Neural cell (in vitro differentiated cells): ENCODE measurements at regions not wholly inside any gene's neighbourhood (a gene's known extent, or its start where the extent isn't known, plus 50 kb on each side); places are given as distances from the start of the nearest gene placed in this dataset.
A peak's percentile ranks its signal among the peaks of the same experiment; 100 is the strongest.

Experiments
- H2AFZ ChIP-seq: fragments of 200-600, 300-800 bp; sonication (generic), shearing (Covaris generic); 2 replicates; pipeline ENCODE4 v1.6.0; 2014; ENCODE audit warnings: low read depth, mild to moderate bottlenecking, antibody characterized with exemption, low read length, moderate library complexity
- H3F3A ChIP-seq: fragments of 200-600 bp; shearing (Covaris generic); 2 replicates; pipeline ENCODE4 v1.6.1; 2016; ENCODE audit warnings: mild to moderate bottlenecking, moderate library complexity, mixed read lengths, antibody characterized with exemption, low read length; ENCODE audit not compliant: insufficient read depth, poor library complexity, severe bottlenecking
- H3K27ac ChIP-seq: fragments of 200-600, 300-800 bp; sonication (generic), shearing (Covaris generic); 2 replicates; pipeline ENCODE4 v1.5.1; 2014; ENCODE audit warnings: mild to moderate bottlenecking, low read length, moderate library complexity
- H3K27me3 ChIP-seq: fragments of 300-800, 200-600 bp; sonication (generic), shearing (Covaris generic); 2 replicates; pipeline ENCODE4 v1.6.0; 2014; ENCODE audit warnings: mild to moderate bottlenecking, low read depth, low read length, moderate library complexity; ENCODE audit not compliant: insufficient read depth
- H3K36me3 ChIP-seq: fragments of 300-800, 200-600 bp; sonication (generic), shearing (Covaris generic); 2 replicates; pipeline ENCODE4 v1.5.1; 2014; ENCODE audit warnings: mild to moderate bottlenecking, antibody characterized with exemption, low read length, moderate library complexity; ENCODE audit not compliant: insufficient read depth
- H3K4me2 ChIP-seq: fragments of 300-800, 200-600 bp; sonication (generic), shearing (Covaris generic); 2 replicates; pipeline ENCODE4 v1.6.0; 2014; ENCODE audit warnings: mild to moderate bottlenecking, low read length
- H3K4me3 ChIP-seq: fragments of 300-800, 200-600 bp; sonication (generic), shearing (Covaris generic); 2 replicates; pipeline ENCODE4 v1.5.1; 2014; ENCODE audit warnings: mild to moderate bottlenecking, low read length, moderate library complexity
- H3K79me2 ChIP-seq: fragments of 200-600 bp; shearing (Covaris generic); replicated peaks from 2 replicates; pipeline ENCODE4 v1.6.0; 2014; ENCODE audit warnings: mild to moderate bottlenecking, low read length, moderate library complexity; ENCODE audit not compliant: insufficient read depth
- H3K9ac ChIP-seq: fragments of 300-800, 200-600 bp; sonication (generic), shearing (Covaris generic); 2 replicates; pipeline ENCODE4 v1.6.1; 2016; ENCODE audit warnings: mild to moderate bottlenecking, low read length, mixed read lengths
- H3K9me2 ChIP-seq: fragments of 200-600 bp; shearing (Covaris generic); 2 replicates; pipeline ENCODE4 v1.6.1; 2016; ENCODE audit warnings: mild to moderate bottlenecking, low read length, mixed read lengths; ENCODE audit not compliant: insufficient read depth
- H3K9me3 ChIP-seq: fragments of 200-600, 300-800 bp; sonication (generic), shearing (Covaris generic); 2 replicates; pipeline ENCODE4 v1.6.1; 2016; ENCODE audit warnings: mild to moderate bottlenecking, mixed run types, low read length, moderate library complexity, mixed read lengths
- H4K20me1 ChIP-seq: fragments of 200-600 bp; shearing (Covaris generic); 2 replicates; pipeline ENCODE4 v1.6.1; 2016; ENCODE audit warnings: mild to moderate bottlenecking, mixed run types; ENCODE audit not compliant: insufficient read depth
- EP300 ChIP-seq: fragments of 450-650 bp; conservative IDR thresholded peaks from 2 replicates; pipeline ENCODE4 v1.6.1; 2014; ENCODE audit warnings: antibody characterized with exemption, mild to moderate bottlenecking, moderate library complexity; ENCODE audit not compliant: poor library complexity, severe bottlenecking
- EZH2 ChIP-seq: fragments of 200-600, 300-800 bp; shearing (Covaris generic), sonication (generic); IDR thresholded peaks from 2 replicates; pipeline ENCODE4 v1.6.1; 2014; ENCODE audit warnings: antibody characterized with exemption, low read length, borderline replicate concordance, mild to moderate bottlenecking; ENCODE audit not compliant: insufficient read depth, poor library complexity, severe bottlenecking
- MXI1 ChIP-seq: fragments of 450-650 bp; conservative IDR thresholded peaks from 2 replicates; pipeline ENCODE4 v1.6.1; 2014; ENCODE audit warnings: antibody characterized with exemption, mild to moderate bottlenecking; ENCODE audit not compliant: poor library complexity, severe bottlenecking
- POLR2AphosphoS5 ChIP-seq: IDR thresholded peaks from 2 replicates; pipeline ENCODE4 v1.6.1; 2012
- RAD21 ChIP-seq: fragments of 450-650 bp; conservative IDR thresholded peaks from 2 replicates; pipeline ENCODE4 v1.6.1; 2014; ENCODE audit warnings: antibody characterized with exemption, mild to moderate bottlenecking, moderate library complexity
- SMC3 ChIP-seq: fragments of 450-650 bp; conservative IDR thresholded peaks from 2 replicates; pipeline ENCODE4 v1.6.1; 2014; ENCODE audit warnings: antibody characterized with exemption, mild to moderate bottlenecking, moderate library complexity; ENCODE audit not compliant: poor library complexity
- TAF1 ChIP-seq: IDR thresholded peaks from 2 replicates; pipeline ENCODE4 v1.6.1; 2012; ENCODE audit warnings: low read depth
- TF ChIP-seq, protein P1 (sequence below): fragments of 450-650 bp; IDR thresholded peaks from 2 replicates; pipeline ENCODE4 v1.5.1; 2014; ENCODE audit warnings: antibody characterized with exemption, mild to moderate bottlenecking, moderate library complexity; ENCODE audit not compliant: poor library complexity, severe bottlenecking
- TF ChIP-seq, protein P2 (sequence below): IDR thresholded peaks from 2 replicates; pipeline ENCODE4 v1.6.1; 2012; ENCODE audit warnings: borderline replicate concordance

DNA sequence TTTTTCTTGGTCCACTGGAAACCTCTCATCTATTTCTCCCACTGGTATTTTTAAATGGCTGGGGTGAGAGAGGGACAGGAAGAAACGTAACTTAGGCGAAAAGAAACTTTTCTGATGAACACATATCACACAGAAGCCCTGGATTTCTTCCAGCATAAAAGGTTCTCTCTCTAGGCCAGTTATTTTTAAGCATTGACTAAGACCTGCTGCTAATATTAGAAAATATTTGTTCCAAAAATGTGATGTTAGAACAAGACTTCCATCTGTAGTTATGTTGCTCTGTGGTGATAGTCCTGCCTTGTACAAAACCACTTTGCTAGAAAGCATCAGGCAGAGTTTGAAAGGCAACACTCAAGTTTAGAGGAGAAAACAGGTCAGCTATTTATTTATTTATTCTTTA, 537.7 kb downstream of the MCTP2 start:
- H3K36me3 ChIP-seq = no peaks in the 10 kb centered on the region
- H3K9me3 ChIP-seq = no peaks in the 10 kb centered on the region
- H2AFZ ChIP-seq = no peak overlapping the region
- TF ChIP-seq POLR2AphosphoS5 = no peak
- no peak for TF ChIP-seq EZH2
- H3K9ac ChIP-seq = no peak overlapping the region
- no peaks in the 10 kb centered on the region for H3K9me2 ChIP-seq
- H3K27ac ChIP-seq = no peak overlapping the region
- H4K20me1 ChIP-seq = no peaks in the 10 kb centered on the region
- no peak overlapping the region for H3K4me2 ChIP-seq
- H3K79me2 ChIP-seq = no peaks in the 10 kb centered on the region
- no peaks in the 10 kb centered on the region for H3F3A ChIP-seq
- H3K27me3 ChIP-seq = no peaks in the 10 kb centered on the region
- H3K4me3 ChIP-seq = no peak overlapping the region

DNA sequence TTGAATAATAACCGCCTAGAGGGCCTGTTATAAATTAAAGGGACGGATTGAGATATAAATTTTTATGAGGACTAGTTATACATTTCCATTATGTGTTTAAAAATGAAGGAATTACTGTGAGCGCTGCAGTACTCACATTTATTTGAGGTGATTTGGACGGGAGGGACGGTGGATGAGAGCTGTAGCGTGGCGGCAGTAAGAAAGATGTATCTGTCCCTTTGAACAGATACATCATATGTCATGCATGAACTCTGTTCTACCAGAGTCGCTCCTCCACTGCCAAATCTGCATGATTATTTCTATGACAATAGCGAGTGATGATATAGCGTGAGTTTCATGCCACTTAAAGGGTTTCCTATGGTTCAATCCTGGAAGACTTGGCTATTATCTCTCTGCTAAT, 538.8 kb downstream of the MCTP2 start:
- Histone ChIP-seq H3K9me2 (no peaks in the 10 kb centered on the region), H3K36me3 (no peaks in the 10 kb centered on the region), H3K4me2 (no peak overlapping the region), H3K27me3 (no peaks in the 10 kb centered on the region), H3K79me2 (no peaks in the 10 kb centered on the region), H2AFZ (no peak overlapping the region), H4K20me1 (no peaks in the 10 kb centered on the region), H3K4me3 (no peak overlapping the region), H3K27ac (peak overlapping the region; percentile 4), H3K9me3 (no peaks in the 10 kb centered on the region), H3K9ac (no peak overlapping the region), H3F3A (no peaks in the 10 kb centered on the region)
- no peak for TF ChIP-seq TAF1
- TF ChIP-seq EP300 = peak; percentile 48
- peak; percentile 41 for TF ChIP-seq POLR2AphosphoS5

DNA sequence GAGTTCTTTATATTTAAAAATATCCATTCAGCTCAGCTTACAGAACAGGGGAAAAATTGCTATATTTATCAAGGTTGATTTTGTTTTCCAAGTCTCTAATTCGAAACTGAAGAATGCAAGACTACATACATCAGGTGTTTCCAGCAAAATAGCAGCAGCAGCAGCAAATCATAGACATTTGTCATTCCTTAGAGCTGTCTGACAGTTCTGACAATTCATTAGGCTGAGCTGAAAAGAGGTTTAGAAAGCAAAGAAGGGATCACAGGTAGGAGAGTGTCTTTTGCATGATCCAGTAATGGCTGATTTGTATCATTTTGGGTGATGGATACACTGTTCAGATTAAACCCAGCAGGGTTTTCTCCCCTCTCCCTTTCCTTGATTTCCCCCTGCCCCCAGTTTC, 545.7 kb downstream of the MCTP2 start:
- no peak overlapping the region for H2AFZ ChIP-seq
- H3K9me3 ChIP-seq = no peaks in the 10 kb centered on the region
- H4K20me1 ChIP-seq = no peaks in the 10 kb centered on the region
- no peaks in the 10 kb centered on the region for H3K27me3 ChIP-seq
- H3F3A ChIP-seq = no peaks in the 10 kb centered on the region
- peak overlapping the region; percentile 39 for H3K4me3 ChIP-seq
- no peaks in the 10 kb centered on the region for H3K9me2 ChIP-seq
- H3K4me2 ChIP-seq = peak overlapping the region; percentile 33
- H3K36me3 ChIP-seq = no peaks in the 10 kb centered on the region
- peak overlapping the region; percentile 65 for H3K27ac ChIP-seq
- H3K79me2 ChIP-seq = no peaks in the 10 kb centered on the region
- no peak for TF ChIP-seq MXI1
- TF ChIP-seq EP300 = peak; percentile 97
- no peak for TF ChIP-seq RAD21
- TF ChIP-seq POLR2AphosphoS5 = peak; percentile 79
- TF ChIP-seq, protein P1, sequence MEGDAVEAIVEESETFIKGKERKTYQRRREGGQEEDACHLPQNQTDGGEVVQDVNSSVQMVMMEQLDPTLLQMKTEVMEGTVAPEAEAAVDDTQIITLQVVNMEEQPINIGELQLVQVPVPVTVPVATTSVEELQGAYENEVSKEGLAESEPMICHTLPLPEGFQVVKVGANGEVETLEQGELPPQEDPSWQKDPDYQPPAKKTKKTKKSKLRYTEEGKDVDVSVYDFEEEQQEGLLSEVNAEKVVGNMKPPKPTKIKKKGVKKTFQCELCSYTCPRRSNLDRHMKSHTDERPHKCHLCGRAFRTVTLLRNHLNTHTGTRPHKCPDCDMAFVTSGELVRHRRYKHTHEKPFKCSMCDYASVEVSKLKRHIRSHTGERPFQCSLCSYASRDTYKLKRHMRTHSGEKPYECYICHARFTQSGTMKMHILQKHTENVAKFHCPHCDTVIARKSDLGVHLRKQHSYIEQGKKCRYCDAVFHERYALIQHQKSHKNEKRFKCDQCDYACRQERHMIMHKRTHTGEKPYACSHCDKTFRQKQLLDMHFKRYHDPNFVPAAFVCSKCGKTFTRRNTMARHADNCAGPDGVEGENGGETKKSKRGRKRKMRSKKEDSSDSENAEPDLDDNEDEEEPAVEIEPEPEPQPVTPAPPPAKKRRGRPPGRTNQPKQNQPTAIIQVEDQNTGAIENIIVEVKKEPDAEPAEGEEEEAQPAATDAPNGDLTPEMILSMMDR = no peak
- TF ChIP-seq SMC3 = peak; percentile 26
- TF ChIP-seq, protein P2, sequence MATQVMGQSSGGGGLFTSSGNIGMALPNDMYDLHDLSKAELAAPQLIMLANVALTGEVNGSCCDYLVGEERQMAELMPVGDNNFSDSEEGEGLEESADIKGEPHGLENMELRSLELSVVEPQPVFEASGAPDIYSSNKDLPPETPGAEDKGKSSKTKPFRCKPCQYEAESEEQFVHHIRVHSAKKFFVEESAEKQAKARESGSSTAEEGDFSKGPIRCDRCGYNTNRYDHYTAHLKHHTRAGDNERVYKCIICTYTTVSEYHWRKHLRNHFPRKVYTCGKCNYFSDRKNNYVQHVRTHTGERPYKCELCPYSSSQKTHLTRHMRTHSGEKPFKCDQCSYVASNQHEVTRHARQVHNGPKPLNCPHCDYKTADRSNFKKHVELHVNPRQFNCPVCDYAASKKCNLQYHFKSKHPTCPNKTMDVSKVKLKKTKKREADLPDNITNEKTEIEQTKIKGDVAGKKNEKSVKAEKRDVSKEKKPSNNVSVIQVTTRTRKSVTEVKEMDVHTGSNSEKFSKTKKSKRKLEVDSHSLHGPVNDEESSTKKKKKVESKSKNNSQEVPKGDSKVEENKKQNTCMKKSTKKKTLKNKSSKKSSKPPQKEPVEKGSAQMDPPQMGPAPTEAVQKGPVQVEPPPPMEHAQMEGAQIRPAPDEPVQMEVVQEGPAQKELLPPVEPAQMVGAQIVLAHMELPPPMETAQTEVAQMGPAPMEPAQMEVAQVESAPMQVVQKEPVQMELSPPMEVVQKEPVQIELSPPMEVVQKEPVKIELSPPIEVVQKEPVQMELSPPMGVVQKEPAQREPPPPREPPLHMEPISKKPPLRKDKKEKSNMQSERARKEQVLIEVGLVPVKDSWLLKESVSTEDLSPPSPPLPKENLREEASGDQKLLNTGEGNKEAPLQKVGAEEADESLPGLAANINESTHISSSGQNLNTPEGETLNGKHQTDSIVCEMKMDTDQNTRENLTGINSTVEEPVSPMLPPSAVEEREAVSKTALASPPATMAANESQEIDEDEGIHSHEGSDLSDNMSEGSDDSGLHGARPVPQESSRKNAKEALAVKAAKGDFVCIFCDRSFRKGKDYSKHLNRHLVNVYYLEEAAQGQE = peak; percentile 59
- TF ChIP-seq EZH2 = no peak
- peak overlapping the region; percentile 2 for H3K9ac ChIP-seq
